A549 (cell line): ENCODE measurements at regions not wholly inside any gene's neighbourhood (a gene's known extent, or its start where the extent isn't known, plus 50 kb on each side); places are given as distances from the start of the nearest gene placed in this dataset.

ENCODE experiments used
- ATAC-seq, 2 experiments: fragments of 200-7000 bp in 1 of 2; fragments of >200 bp in 1 of 2; cut with Nextera tagmentation in 1 of 2; cut with Tn5 transposase in 1 of 2; 3 replicates each; pipeline versions ENCODE4 v1.8.0 to v1.9.1; 2018 to 2020; ENCODE audit warnings: mild to moderate bottlenecking in 1 of 2, moderate library complexity in 1 of 2
- CTCF ChIA-PET: fragments of 300-600 bp; sonication (Branson Sonifier 250); formaldehyde crosslinking; extraction: SDS; loops from one replicate; lab custom pipeline; 2021; ENCODE audit warnings: antibody characterized with exemption, inconsistent platforms; lab: Yijun Ruan, JAX
- POLR2A ChIA-PET: fragments of 350-600 bp; formaldehyde crosslinking; extraction: SDS; loops from one replicate; lab custom pipeline; 2021; ENCODE audit warnings: antibody characterized with exemption, inconsistent platforms; lab: Yijun Ruan, JAX
- DNase-seq, 2 experiments: peaks; one replicate each; pipeline versions ENCODE4 v3.0.0 to v3.0.0-alpha.2; 2011 to 2016; ENCODE audit warnings: low read depth in 1 of 2, low spot score in 1 of 2
- FAIRE-seq: peaks from 2 replicates; lab custom pipeline; 2011; peaks lifted over from hg19 to GRCh38; lab: Jason Lieb, UNC
- H3K27ac ChIP-seq, 2 experiments: fragments of >200 bp; sonication (Bioruptor Twin); formaldehyde crosslinking; 3 replicates each; pipeline ENCODE4 v1.5.1; 2016 to 2017
- H3K4me1 ChIP-seq: fragments of >200 bp; sonication (Bioruptor Twin); formaldehyde crosslinking; 3 replicates; pipeline ENCODE4 v1.6.1; 2016
- H3K4me2 ChIP-seq: fragments of >200 bp; sonication (Bioruptor Twin); formaldehyde crosslinking; 3 replicates; pipeline ENCODE4 v1.6.1; 2016
- H3K4me3 ChIP-seq: fragments of >200 bp; sonication (Bioruptor Twin); formaldehyde crosslinking; 3 replicates; pipeline ENCODE4 v1.5.1; 2016
- H3K9me3 ChIP-seq: fragments of >200 bp; sonication (Bioruptor Twin); formaldehyde crosslinking; 3 replicates; pipeline ENCODE4 v1.6.1; 2016
- CEBPB ChIP-seq, 2 experiments: fragments of >200 bp in 1 of 2; sonication (Bioruptor Twin) in 1 of 2; formaldehyde crosslinking in 1 of 2; IDR thresholded peaks; 2 replicates each; pipeline ENCODE4 v1.6.1; 2012 to 2016
- CHD2 ChIP-seq: fragments of 150-350 bp; IDR thresholded peaks from 2 replicates; pipeline ENCODE4 v1.6.1; 2014; ENCODE audit warnings: low read length; ENCODE audit not compliant: partially characterized antibody
- EP300 ChIP-seq, 2 experiments: fragments of >200 bp; sonication (Bioruptor Twin); formaldehyde crosslinking; IDR thresholded peaks; 2 replicates in 1 of 2; 3 replicates in 1 of 2; pipeline ENCODE4 v1.6.1; 2016 to 2017
- FOSB ChIP-seq: fragments of 250-450 bp; sonication (Bioruptor Pico); IDR thresholded peaks from 2 replicates; pipeline ENCODE4 v1.5.0; 2020; ENCODE audit warnings: mild to moderate bottlenecking, moderate library complexity
- FOSL2 ChIP-seq, 2 experiments: fragments of 450-650 bp in 1 of 2; fragments of >200 bp in 1 of 2; sonication (Bioruptor Twin) in 1 of 2; formaldehyde crosslinking; IDR thresholded peaks; 2 replicates each; pipeline versions ENCODE4 v1.5.0 to v1.6.1; 2016 to 2020; ENCODE audit warnings: mild to moderate bottlenecking in 1 of 2, moderate library complexity in 1 of 2
- FOXS1 ChIP-seq: fragments of 250-450 bp; sonication (Bioruptor Pico); IDR thresholded peaks from 2 replicates; pipeline ENCODE4 v1.5.0; 2020; ENCODE audit warnings: mild to moderate bottlenecking, moderate library complexity
- HEYL ChIP-seq: fragments of 250-450 bp; sonication (Bioruptor Pico); IDR thresholded peaks from 2 replicates; pipeline ENCODE4 v1.8.0; 2021; ENCODE audit warnings: mild to moderate bottlenecking, moderate library complexity
- JUN ChIP-seq, 2 experiments: fragments of >200 bp; sonication (Bioruptor Twin); formaldehyde crosslinking; IDR thresholded peaks; 2 replicates in 1 of 2; 3 replicates in 1 of 2; pipeline ENCODE4 v1.6.1; 2016 to 2017
- KDM1A ChIP-seq: fragments of 200-600 bp; sonication (generic); IDR thresholded peaks from 2 replicates; pipeline ENCODE4 v1.6.1; 2016; ENCODE audit warnings: low read depth, mild to moderate bottlenecking
- KDM5A ChIP-seq: fragments of 200-600 bp; sonication (generic); IDR thresholded peaks from 2 replicates; pipeline ENCODE4 v1.6.1; 2016; ENCODE audit warnings: antibody characterized with exemption, mild to moderate bottlenecking
- MAFK ChIP-seq: fragments of 450-650 bp; IDR thresholded peaks from 2 replicates; pipeline ENCODE4 v1.6.1; 2014; ENCODE audit not compliant: partially characterized antibody
- MAZ ChIP-seq: fragments of 150-350 bp; IDR thresholded peaks from 2 replicates; pipeline ENCODE4 v1.6.1; 2014; ENCODE audit warnings: antibody characterized with exemption, low read depth, low read length, borderline replicate concordance
- NFE2L2 ChIP-seq: fragments of 150-350 bp; conservative IDR thresholded peaks from 2 replicates; pipeline ENCODE4 v1.6.1; 2014; ENCODE audit warnings: low read length
- RCOR1 ChIP-seq: fragments of 150-350 bp; IDR thresholded peaks from 2 replicates; pipeline ENCODE4 v1.6.1; 2014; ENCODE audit warnings: antibody characterized with exemption, low read length, low read depth
- SREBF2 ChIP-seq: fragments of 450-650 bp; IDR thresholded peaks from 2 replicates; pipeline ENCODE4 v1.6.1; 2014; ENCODE audit warnings: mild to moderate bottlenecking, moderate library complexity
- TFCP2L1 ChIP-seq: fragments of 250-450 bp; sonication (Bioruptor Pico); IDR thresholded peaks from 2 replicates; pipeline ENCODE4 v1.5.0; 2021; ENCODE audit warnings: mild to moderate bottlenecking
- ZSCAN20 ChIP-seq: fragments of 250-450 bp; sonication (Bioruptor Pico); IDR thresholded peaks from 2 replicates; pipeline ENCODE4 v1.8.0; 2022; ENCODE audit warnings: mild to moderate bottlenecking, moderate library complexity
- WGBS: methylation state at CpG from one replicate; pipeline ENCODE4 v1.1.6; 2017; ENCODE audit errors: missing lambda C conversion rate; 5-methylcytosine and 5-hydroxymethylcytosine counted together
- TF ChIP-seq, protein P1 (sequence below): fragments of 200-600 bp; sonication (generic); IDR thresholded peaks from 2 replicates; pipeline ENCODE4 v1.6.1; 2016; ENCODE audit warnings: antibody characterized with exemption, mild to moderate bottlenecking, moderate library complexity
- TF ChIP-seq, protein P2 (sequence below): IDR thresholded peaks from 2 replicates; pipeline ENCODE4 v1.6.1; 2012
- TF ChIP-seq, protein P3 (sequence below): IDR thresholded peaks from 2 replicates; pipeline ENCODE4 v1.6.1; 2012
- TF ChIP-seq, protein P4 (sequence below): fragments of 450-650 bp; IDR thresholded peaks from 2 replicates; pipeline ENCODE4 v1.6.1; 2014; ENCODE audit warnings: antibody characterized with exemption
- TF ChIP-seq, protein P5 (sequence below): fragments of >200 bp; sonication (Bioruptor Twin); formaldehyde crosslinking; IDR thresholded peaks from 3 replicates; pipeline ENCODE4 v1.6.1; 2016

DNA sequence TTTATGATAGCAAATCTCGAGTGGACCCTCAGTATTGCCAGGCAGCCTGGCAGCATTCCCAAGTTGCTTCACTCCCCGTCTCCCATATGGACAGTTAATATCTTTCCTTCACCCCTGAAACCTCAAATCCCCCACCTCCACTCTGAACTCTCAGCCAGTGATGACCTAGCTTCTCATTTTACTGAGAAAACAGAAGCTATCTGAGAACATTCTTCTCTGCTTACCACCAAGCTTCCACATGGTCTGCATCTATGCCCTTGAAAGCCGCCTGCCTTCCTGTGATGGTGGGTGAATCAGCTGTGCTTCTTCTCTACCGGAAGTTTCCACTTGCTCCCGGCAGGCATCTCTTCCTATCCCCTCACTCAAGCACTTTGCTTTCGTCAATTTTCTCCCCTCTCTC lies 529.2 kb downstream of the EPHA4 start:
- FAIRE-seq (no peak), DNase-seq (no peak)
- H3K4me1 ChIP-seq, result no peaks in the 10 kb centered on the region
- H3K27ac ChIP-seq, result no peak overlapping the region
- no peaks in the 10 kb centered on the region for H3K9me3 ChIP-seq
- no peak for TF ChIP-seq ZSCAN20 (CRISPR knock-in tag)
- no peak for TF ChIP-seq TFCP2L1
- TF ChIP-seq SREBF2, result no peak
- TF ChIP-seq, all 56 proteins: peak for 0
- Histone ChIP-seq H3K4me3 (no peak overlapping the region), H3K4me2 (no peak overlapping the region)
- ATAC-seq, result no peak
- POLR2A ChIA-PET, result no interaction called here
- WGBS, result 21% methylated on average over 6 of the region's 6 CpGs
- CTCF ChIA-PET, result no interaction called here

DNA sequence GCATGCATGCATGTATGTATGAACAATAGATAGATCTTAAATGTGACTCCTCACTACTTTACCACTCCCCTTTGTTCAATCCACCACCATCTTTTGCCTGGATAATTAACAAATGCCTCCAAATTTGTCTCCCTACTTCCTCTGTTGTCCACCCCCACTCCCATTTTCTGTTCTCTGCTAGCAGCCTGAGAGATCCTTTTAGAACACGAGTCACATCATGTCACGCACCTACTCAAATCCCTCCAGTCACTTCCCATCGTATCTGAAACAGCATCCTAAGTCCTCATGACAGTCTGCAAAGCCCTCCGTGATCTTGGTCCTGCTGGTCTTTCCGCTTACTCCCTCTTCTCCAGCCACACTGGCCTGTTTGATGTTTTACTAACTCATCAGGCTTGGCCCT lies 527.3 kb downstream of the EPHA4 start:
- TF ChIP-seq EP300 (IDR thresholded peaks at IDR 0.05), result no peak
- TF ChIP-seq, protein P1, sequence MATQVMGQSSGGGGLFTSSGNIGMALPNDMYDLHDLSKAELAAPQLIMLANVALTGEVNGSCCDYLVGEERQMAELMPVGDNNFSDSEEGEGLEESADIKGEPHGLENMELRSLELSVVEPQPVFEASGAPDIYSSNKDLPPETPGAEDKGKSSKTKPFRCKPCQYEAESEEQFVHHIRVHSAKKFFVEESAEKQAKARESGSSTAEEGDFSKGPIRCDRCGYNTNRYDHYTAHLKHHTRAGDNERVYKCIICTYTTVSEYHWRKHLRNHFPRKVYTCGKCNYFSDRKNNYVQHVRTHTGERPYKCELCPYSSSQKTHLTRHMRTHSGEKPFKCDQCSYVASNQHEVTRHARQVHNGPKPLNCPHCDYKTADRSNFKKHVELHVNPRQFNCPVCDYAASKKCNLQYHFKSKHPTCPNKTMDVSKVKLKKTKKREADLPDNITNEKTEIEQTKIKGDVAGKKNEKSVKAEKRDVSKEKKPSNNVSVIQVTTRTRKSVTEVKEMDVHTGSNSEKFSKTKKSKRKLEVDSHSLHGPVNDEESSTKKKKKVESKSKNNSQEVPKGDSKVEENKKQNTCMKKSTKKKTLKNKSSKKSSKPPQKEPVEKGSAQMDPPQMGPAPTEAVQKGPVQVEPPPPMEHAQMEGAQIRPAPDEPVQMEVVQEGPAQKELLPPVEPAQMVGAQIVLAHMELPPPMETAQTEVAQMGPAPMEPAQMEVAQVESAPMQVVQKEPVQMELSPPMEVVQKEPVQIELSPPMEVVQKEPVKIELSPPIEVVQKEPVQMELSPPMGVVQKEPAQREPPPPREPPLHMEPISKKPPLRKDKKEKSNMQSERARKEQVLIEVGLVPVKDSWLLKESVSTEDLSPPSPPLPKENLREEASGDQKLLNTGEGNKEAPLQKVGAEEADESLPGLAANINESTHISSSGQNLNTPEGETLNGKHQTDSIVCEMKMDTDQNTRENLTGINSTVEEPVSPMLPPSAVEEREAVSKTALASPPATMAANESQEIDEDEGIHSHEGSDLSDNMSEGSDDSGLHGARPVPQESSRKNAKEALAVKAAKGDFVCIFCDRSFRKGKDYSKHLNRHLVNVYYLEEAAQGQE, result no peak
- TF ChIP-seq MAZ, result no peak
- no peak for TF ChIP-seq KDM5A
- TF ChIP-seq FOSB, result no peak
- no peak for TF ChIP-seq RCOR1
- TF ChIP-seq, protein P2, sequence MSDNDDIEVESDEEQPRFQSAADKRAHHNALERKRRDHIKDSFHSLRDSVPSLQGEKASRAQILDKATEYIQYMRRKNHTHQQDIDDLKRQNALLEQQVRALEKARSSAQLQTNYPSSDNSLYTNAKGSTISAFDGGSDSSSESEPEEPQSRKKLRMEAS, result no peak
- TF ChIP-seq CEBPB (IDR thresholded peaks at IDR 0.05), result no peak
- TF ChIP-seq KDM1A, result no peak
- TF ChIP-seq, protein P3, sequence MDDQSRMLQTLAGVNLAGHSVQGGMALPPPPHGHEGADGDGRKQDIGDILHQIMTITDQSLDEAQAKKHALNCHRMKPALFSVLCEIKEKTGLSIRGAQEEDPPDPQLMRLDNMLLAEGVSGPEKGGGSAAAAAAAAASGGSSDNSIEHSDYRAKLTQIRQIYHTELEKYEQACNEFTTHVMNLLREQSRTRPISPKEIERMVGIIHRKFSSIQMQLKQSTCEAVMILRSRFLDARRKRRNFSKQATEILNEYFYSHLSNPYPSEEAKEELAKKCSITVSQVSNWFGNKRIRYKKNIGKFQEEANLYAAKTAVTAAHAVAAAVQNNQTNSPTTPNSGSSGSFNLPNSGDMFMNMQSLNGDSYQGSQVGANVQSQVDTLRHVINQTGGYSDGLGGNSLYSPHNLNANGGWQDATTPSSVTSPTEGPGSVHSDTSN, result no peak
- TF ChIP-seq, protein P4, sequence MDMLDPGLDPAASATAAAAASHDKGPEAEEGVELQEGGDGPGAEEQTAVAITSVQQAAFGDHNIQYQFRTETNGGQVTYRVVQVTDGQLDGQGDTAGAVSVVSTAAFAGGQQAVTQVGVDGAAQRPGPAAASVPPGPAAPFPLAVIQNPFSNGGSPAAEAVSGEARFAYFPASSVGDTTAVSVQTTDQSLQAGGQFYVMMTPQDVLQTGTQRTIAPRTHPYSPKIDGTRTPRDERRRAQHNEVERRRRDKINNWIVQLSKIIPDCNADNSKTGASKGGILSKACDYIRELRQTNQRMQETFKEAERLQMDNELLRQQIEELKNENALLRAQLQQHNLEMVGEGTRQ, result no peak
- no peak for TF ChIP-seq SREBF2
- no peak for TF ChIP-seq JUN (IDR thresholded peaks at IDR 0.05)
- TF ChIP-seq NFE2L2, result no peak
- TF ChIP-seq, protein P5, sequence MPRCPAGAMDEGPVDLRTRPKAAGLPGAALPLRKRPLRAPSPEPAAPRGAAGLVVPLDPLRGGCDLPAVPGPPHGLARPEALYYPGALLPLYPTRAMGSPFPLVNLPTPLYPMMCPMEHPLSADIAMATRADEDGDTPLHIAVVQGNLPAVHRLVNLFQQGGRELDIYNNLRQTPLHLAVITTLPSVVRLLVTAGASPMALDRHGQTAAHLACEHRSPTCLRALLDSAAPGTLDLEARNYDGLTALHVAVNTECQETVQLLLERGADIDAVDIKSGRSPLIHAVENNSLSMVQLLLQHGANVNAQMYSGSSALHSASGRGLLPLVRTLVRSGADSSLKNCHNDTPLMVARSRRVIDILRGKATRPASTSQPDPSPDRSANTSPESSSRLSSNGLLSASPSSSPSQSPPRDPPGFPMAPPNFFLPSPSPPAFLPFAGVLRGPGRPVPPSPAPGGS, result no peak
- TF ChIP-seq CHD2, result no peak
- no peak for TF ChIP-seq HEYL
- no peak for TF ChIP-seq FOXS1 (CRISPR knock-in tag)
- TF ChIP-seq MAFK, result no peak
- TF ChIP-seq FOSL2 (IDR thresholded peaks at IDR 0.05), result no peak
- no peak for TF ChIP-seq FOSL2 (CRISPR knock-in tag; IDR thresholded peaks at IDR 0.05)
- Histone ChIP-seq H3K9me3 (no peaks in the 10 kb centered on the region), H3K4me2 (no peak overlapping the region), H3K4me3 (no peak overlapping the region), H3K27ac (no peak overlapping the region), H3K4me1 (no peaks in the 10 kb centered on the region)
- DNase-seq, result no peak
- POLR2A ChIA-PET, result no interaction called here
- WGBS, result 39% methylated on average over 5 of the region's 5 CpGs
- no peak for ATAC-seq
- CTCF ChIA-PET, result no interaction called here
- FAIRE-seq, result no peak
